ENCODE measurements at regions not wholly inside any gene's neighbourhood (a gene's known extent, or its start where the extent isn't known, plus 50 kb on each side); places are given as distances from the start of the nearest gene placed in this dataset.

- TF ChIP-seq EZH2 (IDR thresholded peaks at IDR 0.05; ENCODE audit: low read length, unreplicated experiment) (no peak), EZH2phosphoT487 (IDR thresholded peaks at IDR 0.05; ENCODE audit: borderline replicate concordance, low read length) (no peak), CTCF (conservative IDR thresholded peaks at IDR 0.05; ENCODE audit: low read depth, low read length) (no peak)
Observed at GRCh38 chr5:3043600-3043999, 292.1 kb upstream of the IRX2 start.
